ENCODE measurements at regions not wholly inside any gene's neighbourhood (a gene's known extent, or its start where the extent isn't known, plus 50 kb on each side); places are given as distances from the start of the nearest gene placed in this dataset.

GRCh38 chr11:88013508-88014065 is 161.7 kb downstream of the RAB38 start:
- Mint-ChIP-seq H3K9me3 (no peaks in the 10 kb centered on the region), H3K27me3 (ENCODE audit: low read depth) (no peaks in the 10 kb centered on the region), H3K27ac (no peak overlapping the region), H3K4me1 (peaks cover 28% of the 10 kb centered on the region), H3K36me3 (no peaks in the 10 kb centered on the region), H3K4me3 (no peak overlapping the region)
- TF ChIP-seq CTCF (IDR thresholded peaks at IDR 0.05; ENCODE audit: unreplicated experiment) = no peak
- DNase-seq (ENCODE audit: low spot score in 2 of 2, unreplicated experiment in 2 of 2) = no peak

GRCh38 chr11:88012456-88012855 is 162.8 kb downstream of the RAB38 start:
- no peak overlapping the region for H3K27ac Mint-ChIP-seq
- no peak overlapping the region for H3K4me3 Mint-ChIP-seq
- no peaks in the 10 kb centered on the region for H3K9me3 Mint-ChIP-seq
- no peaks in the 10 kb centered on the region for H3K36me3 Mint-ChIP-seq
- peaks cover 28% of the 10 kb centered on the region for H3K4me1 Mint-ChIP-seq
- DNase-seq (ENCODE audit: low spot score in 2 of 2, unreplicated experiment in 2 of 2) = no peak
- TF ChIP-seq CTCF (IDR thresholded peaks at IDR 0.05; ENCODE audit: unreplicated experiment) = no peak
- no peaks in the 10 kb centered on the region for H3K27me3 Mint-ChIP-seq (ENCODE audit: low read depth)

- TF ChIP-seq CTCF (IDR thresholded peaks at IDR 0.05; ENCODE audit: unreplicated experiment) = no peak
- no peaks in the 10 kb centered on the region for H3K27me3 Mint-ChIP-seq (ENCODE audit: low read depth)
- no peaks in the 10 kb centered on the region for H3K9me3 Mint-ChIP-seq
- no peak overlapping the region for H3K4me3 Mint-ChIP-seq
- DNase-seq (ENCODE audit: low spot score in 2 of 2, unreplicated experiment in 2 of 2) = no peak
- H3K27ac Mint-ChIP-seq = no peak overlapping the region
- no peaks in the 10 kb centered on the region for H3K36me3 Mint-ChIP-seq
- no peaks in the 10 kb centered on the region for H3K4me1 Mint-ChIP-seq
Observed at GRCh38 chr11:87976009-87976408, 199.2 kb downstream of the RAB38 start.

- no peaks in the 10 kb centered on the region for H3K27me3 Mint-ChIP-seq (ENCODE audit: low read depth)
- no peaks in the 10 kb centered on the region for H3K9me3 Mint-ChIP-seq
- no peak overlapping the region for H3K4me3 Mint-ChIP-seq
- no peak for TF ChIP-seq CTCF (IDR thresholded peaks at IDR 0.05; ENCODE audit: unreplicated experiment)
- no peak overlapping the region for H3K27ac Mint-ChIP-seq
- DNase-seq (ENCODE audit: low spot score in 2 of 2, unreplicated experiment in 2 of 2) = no peak
- no peaks in the 10 kb centered on the region for H3K4me1 Mint-ChIP-seq
- no peaks in the 10 kb centered on the region for H3K36me3 Mint-ChIP-seq
Observed at GRCh38 chr11:87974797-87975196, 200.4 kb downstream of the RAB38 start.

- Mint-ChIP-seq H3K4me1 (no peaks in the 10 kb centered on the region), H3K4me3 (no peak overlapping the region), H3K36me3 (no peaks in the 10 kb centered on the region), H3K27me3 (ENCODE audit: low read depth) (no peaks in the 10 kb centered on the region), H3K9me3 (no peaks in the 10 kb centered on the region), H3K27ac (no peak overlapping the region)
- TF ChIP-seq CTCF (IDR thresholded peaks at IDR 0.05; ENCODE audit: unreplicated experiment) = no peak
- DNase-seq (ENCODE audit: low spot score in 2 of 2, unreplicated experiment in 2 of 2) = no peak
Observed at GRCh38 chr11:87972133-87972532, 203.1 kb downstream of the RAB38 start.

GRCh38 chr11:87971354-87971753 is 203.9 kb downstream of the RAB38 start:
- no peak overlapping the region for H3K27ac Mint-ChIP-seq
- TF ChIP-seq CTCF (IDR thresholded peaks at IDR 0.05; ENCODE audit: unreplicated experiment) = no peak
- peaks cover 5% of the 10 kb centered on the region for H3K4me1 Mint-ChIP-seq

More at GRCh38 chr11:87971354-87971753, 203.9 kb downstream of the RAB38 start:
- no peak overlapping the region for H3K4me3 Mint-ChIP-seq
- no peaks in the 10 kb centered on the region for H3K36me3 Mint-ChIP-seq
- no peak for DNase-seq (ENCODE audit: low spot score in 2 of 2, unreplicated experiment in 2 of 2)
- no peaks in the 10 kb centered on the region for H3K9me3 Mint-ChIP-seq
- no peaks in the 10 kb centered on the region for H3K27me3 Mint-ChIP-seq (ENCODE audit: low read depth)

Data from mesothelial cell of epicardium (in vitro differentiated cells).